Thyroid gland (tissue), 4 donors: ENCODE measurements at regions not wholly inside any gene's neighbourhood (a gene's known extent, or its start where the extent isn't known, plus 50 kb on each side); places are given as distances from the start of the nearest gene placed in this dataset.

Experiments used
- DNase-seq, 2 donors: peaks; one replicate each; pipeline ENCODE4 v3.0.0-alpha.2; 2019
- H3K27ac ChIP-seq, 3 donors: fragments of 200-600 bp; sonication (generic); 1 replicate in 2 of 3; 2 replicates in 1 of 3; pipeline ENCODE4 v1.5.1; 2016 to 2019; ENCODE audit warnings: mild to moderate bottlenecking in 1 of 3, moderate library complexity in 1 of 3
- H3K27me3 ChIP-seq: fragments of 200-600 bp; sonication (generic); one replicate; pipeline ENCODE4 v1.5.1; 2019
- H3K36me3 ChIP-seq, 2 donors: fragments of 200-600 bp; sonication (generic); one replicate each; pipeline ENCODE4 v1.5.1; 2016 to 2019
- H3K4me1 ChIP-seq, 2 donors: fragments of 200-600 bp; sonication (generic); one replicate each; pipeline ENCODE4 v1.5.1; 2017 to 2019
- H3K4me3 ChIP-seq, 3 donors: fragments of 200-600 bp; sonication (generic); replicated peaks in 1 of 3; 1 replicate in 2 of 3; 2 replicates in 1 of 3; pipeline ENCODE4 v1.5.1; 2016; ENCODE audit warnings: mild to moderate bottlenecking in 1 of 3
- H3K9me3 ChIP-seq: fragments of 200-600 bp; sonication (generic); one replicate; pipeline ENCODE4 v1.5.1; 2017
- CTCF ChIP-seq, 6 experiments: fragments of 200-600 bp in 3 of 6; fragments of 450-650 bp in 3 of 6; sonication (generic) in 3 of 6; IDR thresholded peaks; one replicate each; pipeline ENCODE4 v1.5.1; 2016 to 2019; ENCODE audit warnings: antibody characterized with exemption in 6 of 6, mild to moderate bottlenecking in 2 of 6, inconsistent platforms in 1 of 6, moderate library complexity in 1 of 6
- POLR2A ChIP-seq, 2 donors: fragments of 450-650 bp; IDR thresholded peaks; one replicate each; pipeline ENCODE4 v1.6.1; 2017; ENCODE audit warnings: antibody characterized with exemption in 2 of 2, mild to moderate bottlenecking in 2 of 2, moderate library complexity in 1 of 2
- WGBS, 2 donors: methylation state at CpG; one replicate each; pipeline ENCODE4 v1.1.5; 2017; 5-methylcytosine and 5-hydroxymethylcytosine counted together
- intact Hi-C: fragments of 100-400 bp; cut with DNase I; formaldehyde crosslinking; loops from one replicate; pipeline ENCODE4 v1.15.1; 2023

- intact Hi-C loops, result no loop called here
Measured at GRCh38 chr7:13713092-13713491, 276.4 kb downstream of the ETV1 start.

GRCh38 chr7:13715534-13715933 lies 273.9 kb downstream of the ETV1 start:
- H3K36me3 ChIP-seq, result no peaks in the 10 kb centered on the region
- no peak overlapping the region for H3K27ac ChIP-seq
- H3K4me3 ChIP-seq, result no peak overlapping the region
- no peak for DNase-seq
- TF ChIP-seq CTCF (IDR thresholded peaks at IDR 0.05) (no peak), POLR2A (IDR thresholded peaks at IDR 0.05) (no peak)
- H3K9me3 ChIP-seq, result no peaks in the 10 kb centered on the region
- H3K27me3 ChIP-seq, result no peaks in the 10 kb centered on the region
- 85 to 91% methylated on average over 1 of the region's 1 CpG for WGBS, 2 donors
- no peaks in the 10 kb centered on the region for H3K4me1 ChIP-seq
- intact Hi-C loops, result no loop called here

More at GRCh38 chr7:13713092-13713491, 276.4 kb downstream of the ETV1 start:
- no peaks in the 10 kb centered on the region for H3K36me3 ChIP-seq
- no peak overlapping the region for H3K27ac ChIP-seq
- TF ChIP-seq POLR2A (IDR thresholded peaks at IDR 0.05) (no peak), CTCF (IDR thresholded peaks at IDR 0.05) (no peak)
- no peaks in the 10 kb centered on the region for H3K27me3 ChIP-seq
- no peaks in the 10 kb centered on the region for H3K9me3 ChIP-seq
- H3K4me1 ChIP-seq, result no peaks in the 10 kb centered on the region
- H3K4me3 ChIP-seq, result no peak overlapping the region
- DNase-seq, result no peak

- intact Hi-C loops, result no loop called here
- 75 to 83% methylated on average over 2 of the region's 2 CpGs for WGBS, 2 donors
- Histone ChIP-seq H3K27ac (no peak overlapping the region), H3K27me3 (no peaks in the 10 kb centered on the region), H3K4me1 (no peaks in the 10 kb centered on the region), H3K36me3 (no peaks in the 10 kb centered on the region), H3K4me3 (no peak overlapping the region), H3K9me3 (no peaks in the 10 kb centered on the region)
- DNase-seq, result no peak
- TF ChIP-seq CTCF (IDR thresholded peaks at IDR 0.05), result no peak
- no peak for TF ChIP-seq POLR2A (IDR thresholded peaks at IDR 0.05)
Measured at GRCh38 chr7:13717031-13717430, 272.4 kb downstream of the ETV1 start.

- no peak for TF ChIP-seq CTCF (IDR thresholded peaks at IDR 0.05)
- TF ChIP-seq POLR2A (IDR thresholded peaks at IDR 0.05), result no peak
- Histone ChIP-seq H3K4me3 (no peak overlapping the region), H3K27me3 (no peaks in the 10 kb centered on the region), H3K9me3 (no peaks in the 10 kb centered on the region), H3K4me1 (no peaks in the 10 kb centered on the region), H3K27ac (no peak overlapping the region), H3K36me3 (no peaks in the 10 kb centered on the region)
- intact Hi-C loops, result no loop called here
- 82 to 91% methylated on average over 8 of the region's 8 CpGs for WGBS, 2 donors
- DNase-seq, result no peak
Measured at GRCh38 chr7:13724191-13724976, 265.1 kb downstream of the ETV1 start.

- H3K27ac ChIP-seq, result no peak overlapping the region
- no peak overlapping the region for H3K4me3 ChIP-seq
- TF ChIP-seq POLR2A (IDR thresholded peaks at IDR 0.05), result no peak
- TF ChIP-seq CTCF (IDR thresholded peaks at IDR 0.05), result no peak
- no peaks in the 10 kb centered on the region for H3K27me3 ChIP-seq
- no peak for DNase-seq
- H3K36me3 ChIP-seq, result no peaks in the 10 kb centered on the region
- intact Hi-C loops, result no loop called here
- WGBS, 2 donors, result 82 to 83% methylated on average over 6 of the region's 6 CpGs
- no peaks in the 10 kb centered on the region for H3K4me1 ChIP-seq
- H3K9me3 ChIP-seq, result no peaks in the 10 kb centered on the region
Measured at GRCh38 chr7:13724977-13725566, 264.4 kb downstream of the ETV1 start.
